SKM-1 treated with dmso at 0.1 percent for 144 hours (cell line): ENCODE measurements at regions not wholly inside any gene's neighbourhood (a gene's known extent, or its start where the extent isn't known, plus 50 kb on each side); places are given as distances from the start of the nearest gene placed in this dataset.

Source experiments
- DNase-seq: peaks from one replicate; lab custom pipeline; 2025; ENCODE audit not compliant: unreplicated experiment; lab: John Stamatoyannopoulos, UW

GRCh38 chr3:194987571-194988494 is 283.1 kb downstream of the XXYLT1 start:
- DNase-seq, result no peak

GRCh38 chr3:194988495-194989165 is 282.3 kb downstream of the XXYLT1 start:
- DNase-seq, result no peak

GRCh38 chr3:194989241-194989640 is 281.7 kb downstream of the XXYLT1 start:
- no peak for DNase-seq

GRCh38 chr3:194990454-194991337 is 280.3 kb downstream of the XXYLT1 start:
- no peak for DNase-seq

GRCh38 chr3:194991338-194991654 is 279.7 kb downstream of the XXYLT1 start:
- DNase-seq, result no peak

- DNase-seq, result no peak
These were observed 277.1 kb downstream of the XXYLT1 start for GRCh38 chr3:194993896-194994295.

- no peak for DNase-seq
These were observed 276.4 kb downstream of the XXYLT1 start for GRCh38 chr3:194994551-194994981.

GRCh38 chr3:194995334-194995733 is 275.6 kb downstream of the XXYLT1 start:
- DNase-seq, result no peak

- DNase-seq, result no peak
These were observed 275.0 kb downstream of the XXYLT1 start for GRCh38 chr3:194995922-194996321.

- no peak for DNase-seq
These were observed 274.2 kb downstream of the XXYLT1 start for GRCh38 chr3:194996746-194997145.

GRCh38 chr3:194998417-194998816 is 272.5 kb downstream of the XXYLT1 start:
- no peak for DNase-seq

GRCh38 chr3:194998948-194999347 is 272.0 kb downstream of the XXYLT1 start:
- DNase-seq, result no peak

GRCh38 chr3:194999491-194999890 is 271.5 kb downstream of the XXYLT1 start:
- DNase-seq, result no peak

- DNase-seq, result no peak
These were observed 269.7 kb downstream of the XXYLT1 start for GRCh38 chr3:195001261-195001660.

- DNase-seq, result no peak
These were observed 268.7 kb downstream of the XXYLT1 start for GRCh38 chr3:195001961-195002861.

GRCh38 chr3:195003006-195003892 is 267.7 kb downstream of the XXYLT1 start:
- DNase-seq, result peak; percentile 97

GRCh38 chr3:195003893-195004289 is 267.1 kb downstream of the XXYLT1 start:
- DNase-seq, result no peak

- DNase-seq, result no peak
These were observed 266.3 kb downstream of the XXYLT1 start for GRCh38 chr3:195004512-195005250.

GRCh38 chr3:195005251-195005620 is 265.7 kb downstream of the XXYLT1 start:
- DNase-seq, result no peak
